Liver (tissue), 3 donors: ENCODE measurements at regions not wholly inside any gene's neighbourhood (a gene's known extent, or its start where the extent isn't known, plus 50 kb on each side); places are given as distances from the start of the nearest gene placed in this dataset.

Experiments
- FOXA1 ChIP-seq: IDR thresholded peaks from 2 replicates; pipeline ENCODE4 v1.6.1; 2016; ENCODE audit warnings: antibody characterized with exemption
- GABPA ChIP-seq, 2 donors: IDR thresholded peaks in 1 of 2; conservative IDR thresholded peaks in 1 of 2; 2 replicates each; pipeline ENCODE4 v1.6.1; 2016; ENCODE audit warnings: antibody characterized with exemption in 2 of 2, mild to moderate bottlenecking in 1 of 2, moderate library complexity in 1 of 2
- HNF4A ChIP-seq, 2 donors: conservative IDR thresholded peaks; 2 replicates each; pipeline ENCODE4 v1.6.1; 2016; ENCODE audit warnings: antibody characterized with exemption in 2 of 2, mild to moderate bottlenecking in 2 of 2
- HNF4G ChIP-seq: IDR thresholded peaks from 2 replicates; pipeline ENCODE4 v1.6.1; 2016; ENCODE audit warnings: antibody characterized with exemption
- RAD21 ChIP-seq, 2 donors: IDR thresholded peaks; 2 replicates each; pipeline ENCODE4 v1.6.1; 2016; ENCODE audit warnings: antibody characterized with exemption in 2 of 2, mild to moderate bottlenecking in 2 of 2
- SP1 ChIP-seq: IDR thresholded peaks from 2 replicates; pipeline ENCODE4 v1.6.1; 2018; ENCODE audit warnings: antibody characterized with exemption, mild to moderate bottlenecking
- YY1 ChIP-seq: IDR thresholded peaks from 2 replicates; pipeline ENCODE4 v1.6.1; 2016; ENCODE audit warnings: antibody characterized with exemption, mild to moderate bottlenecking
- TF ChIP-seq, protein P1 (sequence below): fragments of 150-350 bp; IDR thresholded peaks from 2 replicates; pipeline ENCODE4 v1.5.1; 2017; ENCODE audit warnings: improper control_type of control experiment, low read depth, low read length; ENCODE audit not compliant: missing input control
- TF ChIP-seq, protein P2 (sequence below): IDR thresholded peaks from 2 replicates; pipeline ENCODE4 v1.6.1; 2016; ENCODE audit warnings: antibody characterized with exemption
- TF ChIP-seq, protein P3 (sequence below): IDR thresholded peaks from 2 replicates; pipeline ENCODE4 v1.6.1; 2016; ENCODE audit warnings: antibody characterized with exemption
- donor health status: healthy.
- donor health status: healthy.

DNA sequence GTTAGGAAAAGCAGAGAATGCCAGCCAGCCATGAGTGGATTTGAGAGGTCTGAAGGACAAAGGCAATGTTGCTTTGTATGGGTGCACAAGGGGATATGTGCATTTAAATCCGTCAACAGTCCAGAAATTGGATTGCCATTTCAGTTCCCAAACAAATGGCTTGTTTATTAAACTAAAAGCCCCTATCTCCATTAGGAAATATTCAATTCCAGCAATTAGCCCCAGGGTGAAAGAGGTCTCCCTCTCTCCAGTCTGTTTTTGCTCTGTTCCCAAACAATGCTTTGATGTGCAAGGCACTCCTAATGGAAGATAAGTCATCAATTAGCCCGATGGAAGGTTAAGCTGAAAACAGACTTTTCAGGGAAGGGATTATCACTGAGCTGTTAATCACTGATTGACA lies 101.3 kb downstream of the C9orf152 start:
- TF ChIP-seq SP1 (no peak), GABPA (IDR thresholded peaks at IDR 0.05 in 1 of 2, conservative IDR thresholded peaks at IDR 0.05 in 1 of 2) (no peak), RAD21 (IDR thresholded peaks at IDR 0.05) (no peak), HNF4A (conservative IDR thresholded peaks at IDR 0.05) (no peak), HNF4G (no peak), FOXA1 (no peak), YY1 (no peak)
- TF ChIP-seq, protein P1, sequence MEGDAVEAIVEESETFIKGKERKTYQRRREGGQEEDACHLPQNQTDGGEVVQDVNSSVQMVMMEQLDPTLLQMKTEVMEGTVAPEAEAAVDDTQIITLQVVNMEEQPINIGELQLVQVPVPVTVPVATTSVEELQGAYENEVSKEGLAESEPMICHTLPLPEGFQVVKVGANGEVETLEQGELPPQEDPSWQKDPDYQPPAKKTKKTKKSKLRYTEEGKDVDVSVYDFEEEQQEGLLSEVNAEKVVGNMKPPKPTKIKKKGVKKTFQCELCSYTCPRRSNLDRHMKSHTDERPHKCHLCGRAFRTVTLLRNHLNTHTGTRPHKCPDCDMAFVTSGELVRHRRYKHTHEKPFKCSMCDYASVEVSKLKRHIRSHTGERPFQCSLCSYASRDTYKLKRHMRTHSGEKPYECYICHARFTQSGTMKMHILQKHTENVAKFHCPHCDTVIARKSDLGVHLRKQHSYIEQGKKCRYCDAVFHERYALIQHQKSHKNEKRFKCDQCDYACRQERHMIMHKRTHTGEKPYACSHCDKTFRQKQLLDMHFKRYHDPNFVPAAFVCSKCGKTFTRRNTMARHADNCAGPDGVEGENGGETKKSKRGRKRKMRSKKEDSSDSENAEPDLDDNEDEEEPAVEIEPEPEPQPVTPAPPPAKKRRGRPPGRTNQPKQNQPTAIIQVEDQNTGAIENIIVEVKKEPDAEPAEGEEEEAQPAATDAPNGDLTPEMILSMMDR, result no peak
- TF ChIP-seq, protein P2, sequence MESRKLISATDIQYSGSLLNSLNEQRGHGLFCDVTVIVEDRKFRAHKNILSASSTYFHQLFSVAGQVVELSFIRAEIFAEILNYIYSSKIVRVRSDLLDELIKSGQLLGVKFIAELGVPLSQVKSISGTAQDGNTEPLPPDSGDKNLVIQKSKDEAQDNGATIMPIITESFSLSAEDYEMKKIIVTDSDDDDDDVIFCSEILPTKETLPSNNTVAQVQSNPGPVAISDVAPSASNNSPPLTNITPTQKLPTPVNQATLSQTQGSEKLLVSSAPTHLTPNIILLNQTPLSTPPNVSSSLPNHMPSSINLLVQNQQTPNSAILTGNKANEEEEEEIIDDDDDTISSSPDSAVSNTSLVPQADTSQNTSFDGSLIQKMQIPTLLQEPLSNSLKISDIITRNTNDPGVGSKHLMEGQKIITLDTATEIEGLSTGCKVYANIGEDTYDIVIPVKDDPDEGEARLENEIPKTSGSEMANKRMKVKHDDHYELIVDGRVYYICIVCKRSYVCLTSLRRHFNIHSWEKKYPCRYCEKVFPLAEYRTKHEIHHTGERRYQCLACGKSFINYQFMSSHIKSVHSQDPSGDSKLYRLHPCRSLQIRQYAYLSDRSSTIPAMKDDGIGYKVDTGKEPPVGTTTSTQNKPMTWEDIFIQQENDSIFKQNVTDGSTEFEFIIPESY, result no peak
- TF ChIP-seq, protein P3, sequence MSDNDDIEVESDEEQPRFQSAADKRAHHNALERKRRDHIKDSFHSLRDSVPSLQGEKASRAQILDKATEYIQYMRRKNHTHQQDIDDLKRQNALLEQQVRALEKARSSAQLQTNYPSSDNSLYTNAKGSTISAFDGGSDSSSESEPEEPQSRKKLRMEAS, result no peak
